HL-60/S4 treated with retinoic acid at 250 ng/mL for 4 days and 3 days (cell line): ENCODE measurements at regions not wholly inside any gene's neighbourhood (a gene's known extent, or its start where the extent isn't known, plus 50 kb on each side); places are given as distances from the start of the nearest gene placed in this dataset.

Experiments
- in situ Hi-C: fragments of 300-500 bp; cut with MboI; formaldehyde crosslinking; loops from 2 replicates; pipeline ENCODE4 v1.7.0; 2022; ENCODE audit warnings: low sequenced_read_pairs

DNA sequence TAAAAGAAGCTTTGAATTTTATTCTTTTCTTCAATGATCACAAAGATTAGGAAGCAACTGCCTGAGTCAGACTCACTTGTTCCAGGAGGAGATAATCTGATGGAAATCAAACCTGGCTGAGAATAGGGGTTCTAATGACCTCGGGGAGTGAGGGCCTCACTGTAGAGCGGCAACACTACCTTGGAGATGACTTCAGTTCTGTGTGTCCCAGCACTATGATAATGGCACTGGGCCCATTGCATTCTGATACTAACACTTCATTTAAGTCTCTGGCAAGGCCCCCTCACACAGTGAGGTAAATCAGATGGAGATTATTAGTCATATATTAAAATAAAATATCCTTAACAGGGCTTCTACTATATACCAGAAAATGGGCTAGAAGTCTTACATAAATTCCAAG lies 233.3 kb upstream of the EGLN3 start:
- in situ Hi-C loops = no loop called here

- in situ Hi-C loops = no loop called here
Measured at GRCh38 chr14:34183478-34183877, 232.6 kb upstream of the EGLN3 start.

DNA sequence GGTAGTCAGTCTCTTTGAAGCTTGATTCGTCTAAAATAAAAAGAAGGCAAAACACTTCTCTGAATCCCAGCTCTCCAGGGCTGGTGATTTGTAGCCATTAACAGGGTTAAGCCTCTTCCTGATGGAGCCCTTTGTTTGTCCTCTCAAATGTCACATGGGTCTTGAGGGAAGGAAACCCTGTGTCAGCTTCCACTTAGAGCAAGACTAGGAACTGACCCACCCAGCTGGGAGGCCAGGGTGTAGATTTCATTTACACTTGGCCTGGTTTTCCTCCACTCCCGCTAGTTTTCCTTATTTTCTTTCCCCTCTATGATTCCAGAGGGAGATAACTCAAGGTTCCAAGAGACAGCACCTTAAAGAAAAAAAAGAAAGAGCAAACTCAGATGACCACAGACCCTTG lies 230.5 kb upstream of the EGLN3 start:
- in situ Hi-C loops = no loop called here

- in situ Hi-C loops = no loop called here
Measured at GRCh38 chr14:34180869-34181268, 230.0 kb upstream of the EGLN3 start.

DNA sequence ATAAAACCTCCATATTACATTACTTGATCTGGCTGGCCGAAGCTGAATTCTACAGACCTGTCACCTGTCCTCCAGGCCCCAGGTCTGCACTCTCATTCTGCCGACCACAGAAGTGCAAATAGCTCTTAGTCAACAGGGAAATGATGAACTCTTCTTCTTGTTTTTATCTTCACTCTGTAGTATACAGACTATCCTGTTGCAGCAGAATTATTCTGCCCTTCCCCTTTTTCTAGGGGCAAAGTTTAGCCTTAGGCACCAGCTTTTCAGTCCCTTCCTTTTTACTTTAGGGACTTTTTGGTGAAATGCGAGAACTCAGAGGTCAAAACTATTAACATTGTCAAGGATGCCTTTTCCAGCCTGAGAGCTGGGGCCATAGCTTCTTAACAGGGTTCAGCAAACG lies 229.6 kb upstream of the EGLN3 start:
- in situ Hi-C loops = no loop called here

DNA sequence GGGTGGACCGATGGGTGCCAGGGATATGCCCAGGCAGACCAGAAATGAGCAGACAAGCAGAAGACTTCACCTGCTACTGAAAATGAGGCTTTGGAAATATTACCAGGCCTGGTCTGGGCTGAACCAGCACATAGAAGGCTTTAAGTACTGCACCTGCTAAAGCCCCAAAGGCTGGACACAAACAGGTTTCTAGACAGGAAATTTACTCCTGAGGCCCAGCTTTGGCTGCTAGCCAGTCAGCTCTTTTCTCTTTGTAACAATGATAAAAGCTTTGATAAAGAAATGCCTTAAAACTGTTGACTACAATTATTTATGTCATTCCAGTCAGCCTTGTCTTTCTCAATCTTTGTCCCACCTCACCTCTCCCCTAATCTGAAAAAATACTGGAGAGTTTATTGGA lies 228.9 kb upstream of the EGLN3 start:
- in situ Hi-C loops = no loop called here

GRCh38 chr14:34177466-34177865 lies 226.6 kb upstream of the EGLN3 start:
- in situ Hi-C loops = no loop called here

DNA sequence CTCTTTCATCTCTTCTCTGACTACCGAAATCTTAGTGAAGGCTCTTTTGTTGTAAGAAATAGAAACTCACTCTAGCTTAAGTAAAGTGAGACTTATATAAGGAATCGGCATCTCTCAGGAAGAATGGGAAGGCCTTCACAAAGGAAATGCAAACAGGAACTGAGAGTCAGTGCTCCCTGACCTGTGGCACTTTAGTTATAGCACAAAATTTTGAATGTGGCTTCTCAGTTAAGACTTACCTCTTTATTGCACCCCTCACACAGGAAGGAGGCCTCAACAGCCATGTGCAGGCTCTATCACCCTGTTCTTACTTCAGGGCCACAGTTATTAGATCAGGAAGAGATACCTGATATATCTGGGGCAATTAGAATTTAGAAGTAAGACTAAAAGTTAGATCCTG lies 224.7 kb upstream of the EGLN3 start:
- in situ Hi-C loops = no loop called here

GRCh38 chr14:34174973-34175372 lies 224.1 kb upstream of the EGLN3 start:
- in situ Hi-C loops = no loop called here

DNA sequence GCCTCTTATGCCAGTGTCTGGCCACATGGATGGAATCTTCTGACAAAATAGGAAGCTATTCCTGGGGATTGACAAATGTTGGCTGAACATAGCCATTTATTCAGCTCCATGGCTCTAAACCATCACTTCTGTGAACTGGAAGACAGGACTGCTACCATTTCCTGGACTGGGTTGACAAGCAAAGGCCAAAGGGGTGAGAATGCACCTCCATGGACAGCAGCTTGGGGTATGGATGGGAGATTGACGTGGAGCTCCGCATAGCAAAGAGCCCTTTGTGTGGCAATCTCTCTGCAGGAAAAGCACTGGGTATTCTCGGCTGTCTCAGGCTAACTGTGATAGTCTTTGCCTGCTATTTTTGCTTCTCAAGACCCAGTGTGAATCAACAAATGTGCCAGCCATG lies 223.0 kb upstream of the EGLN3 start:
- in situ Hi-C loops = no loop called here

DNA sequence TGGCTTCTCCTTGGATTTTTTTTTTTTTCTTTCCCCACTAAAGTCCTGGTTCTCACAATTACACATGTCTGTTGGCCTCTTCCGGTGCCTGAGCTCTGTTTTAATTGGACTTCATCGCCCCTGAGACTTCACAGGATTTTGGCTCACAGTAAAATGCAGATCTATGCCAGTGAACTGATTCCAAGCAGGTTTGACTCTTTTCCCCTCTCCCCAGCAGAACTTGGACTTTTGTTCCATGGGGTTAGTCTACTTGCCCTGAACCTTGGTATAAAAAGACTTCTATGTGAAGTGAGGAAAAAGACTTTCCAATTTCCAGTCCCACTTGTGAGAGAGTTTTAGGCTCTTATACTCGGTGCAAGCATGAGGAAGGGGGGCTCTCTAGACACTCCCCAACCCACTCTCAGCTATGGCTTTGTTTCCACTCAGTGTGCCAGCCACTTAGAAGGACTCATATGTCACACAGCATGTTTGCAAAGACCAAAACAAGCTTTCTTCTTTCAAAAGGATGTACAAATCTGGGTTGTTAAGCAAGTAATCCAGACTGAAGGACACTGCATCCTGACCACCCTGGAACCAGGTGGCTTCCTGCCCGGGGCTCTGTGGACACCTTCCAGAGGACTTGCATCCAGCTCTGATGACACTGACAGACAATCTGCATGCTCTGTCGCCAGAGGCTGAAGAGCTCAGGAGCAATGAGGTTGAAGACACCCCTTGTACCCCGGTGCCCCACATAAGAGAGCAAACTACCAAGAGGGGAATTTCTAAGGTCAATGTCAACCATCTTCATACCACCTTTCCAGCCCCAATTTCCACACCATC lies 221.9 kb upstream of the EGLN3 start:
- in situ Hi-C loops = no loop called here

DNA sequence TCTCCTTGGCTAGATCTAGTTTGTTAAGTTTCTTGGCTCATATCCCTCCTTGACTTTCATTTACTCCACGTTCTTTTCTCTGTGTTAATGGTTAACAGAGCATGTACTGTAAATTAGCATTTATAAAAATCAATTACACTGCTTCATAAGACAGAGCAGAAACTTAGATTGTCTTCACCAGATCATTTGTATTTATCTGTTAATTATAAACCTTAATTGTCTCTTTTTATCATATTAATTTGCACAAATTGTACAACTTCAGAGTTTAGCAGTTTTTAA lies 221.2 kb upstream of the EGLN3 start:
- in situ Hi-C loops = no loop called here

DNA sequence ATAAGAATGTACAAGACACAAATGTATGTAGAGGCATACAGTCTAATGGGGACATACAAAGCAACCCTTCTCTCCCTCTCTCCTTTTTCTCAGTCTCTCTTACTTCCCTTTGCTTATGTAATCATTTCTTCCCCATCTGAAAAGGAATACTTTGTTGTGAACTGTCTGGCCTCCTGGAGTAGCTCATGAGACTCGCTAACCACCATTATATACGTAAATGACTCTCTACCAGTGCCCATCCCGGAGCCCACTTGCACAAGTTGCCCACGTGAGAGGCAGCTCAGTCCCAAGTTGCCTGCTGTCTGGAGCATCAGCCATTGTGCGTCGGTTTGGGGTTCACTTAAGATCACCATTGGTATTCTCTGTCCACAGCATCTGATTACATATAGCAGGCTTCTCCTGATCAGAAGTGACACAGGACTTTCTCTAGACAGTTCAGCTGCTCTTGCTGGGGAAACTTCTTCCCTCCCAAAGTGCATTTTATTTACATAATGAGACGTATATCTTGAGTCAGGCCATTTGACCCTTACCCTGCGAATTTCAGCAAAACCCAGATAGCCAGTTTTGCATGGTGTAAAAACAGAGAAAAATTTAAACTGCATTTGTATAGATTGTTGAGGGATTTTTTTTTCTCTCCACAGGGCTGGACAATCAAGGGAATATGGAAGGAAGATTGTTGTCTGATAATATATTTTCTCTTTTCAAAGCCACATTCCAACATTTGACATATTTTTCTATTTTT lies 220.7 kb upstream of the EGLN3 start:
- in situ Hi-C loops = no loop called here

GRCh38 chr14:34170882-34171281 lies 220.0 kb upstream of the EGLN3 start:
- in situ Hi-C loops = no loop called here

DNA sequence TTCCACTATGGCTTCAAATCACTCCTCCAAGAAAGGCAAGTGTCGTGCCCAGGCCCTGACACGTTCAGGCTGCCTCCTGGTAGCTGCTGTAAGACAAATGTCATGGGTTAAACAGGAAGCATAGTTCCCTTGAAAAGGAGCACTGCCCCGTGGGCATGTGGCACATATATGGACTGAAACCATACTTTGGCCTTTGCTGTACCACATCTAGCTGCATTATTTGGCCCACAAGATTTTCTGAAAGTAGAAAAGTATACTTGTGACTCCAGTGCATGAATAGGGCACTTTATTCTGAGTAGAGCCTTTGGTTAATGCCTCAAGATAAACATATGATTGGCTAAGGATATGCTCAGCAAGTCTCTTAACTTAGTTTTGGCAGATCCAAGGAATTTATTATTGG lies 218.7 kb upstream of the EGLN3 start:
- in situ Hi-C loops = no loop called here

GRCh38 chr14:34168656-34169055 lies 217.8 kb upstream of the EGLN3 start:
- in situ Hi-C loops = no loop called here

GRCh38 chr14:34165847-34166350 lies 215.0 kb upstream of the EGLN3 start:
- in situ Hi-C loops = no loop called here

DNA sequence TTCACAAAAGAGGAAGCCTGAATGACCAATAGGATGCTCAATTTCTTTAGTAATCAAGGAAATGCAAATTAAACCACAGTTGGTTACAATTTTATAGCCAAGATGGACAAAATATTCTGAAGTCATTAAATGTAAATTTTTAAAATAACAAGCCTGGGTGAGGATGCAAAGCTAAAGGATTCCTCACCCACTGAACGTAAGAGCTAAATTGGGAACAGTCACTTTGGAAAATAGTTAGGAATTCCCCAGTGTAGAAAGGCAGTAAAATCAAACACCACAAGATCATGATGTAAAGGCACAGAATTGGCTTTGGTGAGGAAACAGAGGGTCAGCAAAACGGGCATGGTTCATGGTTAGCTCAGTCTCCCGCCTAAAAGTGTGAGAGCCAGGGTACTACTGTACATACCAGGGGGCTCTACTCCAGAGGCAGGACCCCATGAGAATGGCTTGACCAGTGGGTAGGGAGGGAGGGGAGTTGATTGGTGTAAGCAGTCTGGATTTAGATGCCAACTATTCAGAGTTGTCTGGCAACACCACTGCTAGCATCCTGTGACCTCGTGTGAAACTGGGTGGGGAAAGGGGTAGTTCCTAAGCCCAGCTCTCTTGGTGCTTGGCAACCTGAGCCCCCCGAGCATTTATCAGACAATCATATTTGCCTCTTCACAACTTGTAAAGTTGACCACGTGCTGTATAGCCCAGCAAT lies 213.4 kb upstream of the EGLN3 start:
- in situ Hi-C loops = no loop called here

DNA sequence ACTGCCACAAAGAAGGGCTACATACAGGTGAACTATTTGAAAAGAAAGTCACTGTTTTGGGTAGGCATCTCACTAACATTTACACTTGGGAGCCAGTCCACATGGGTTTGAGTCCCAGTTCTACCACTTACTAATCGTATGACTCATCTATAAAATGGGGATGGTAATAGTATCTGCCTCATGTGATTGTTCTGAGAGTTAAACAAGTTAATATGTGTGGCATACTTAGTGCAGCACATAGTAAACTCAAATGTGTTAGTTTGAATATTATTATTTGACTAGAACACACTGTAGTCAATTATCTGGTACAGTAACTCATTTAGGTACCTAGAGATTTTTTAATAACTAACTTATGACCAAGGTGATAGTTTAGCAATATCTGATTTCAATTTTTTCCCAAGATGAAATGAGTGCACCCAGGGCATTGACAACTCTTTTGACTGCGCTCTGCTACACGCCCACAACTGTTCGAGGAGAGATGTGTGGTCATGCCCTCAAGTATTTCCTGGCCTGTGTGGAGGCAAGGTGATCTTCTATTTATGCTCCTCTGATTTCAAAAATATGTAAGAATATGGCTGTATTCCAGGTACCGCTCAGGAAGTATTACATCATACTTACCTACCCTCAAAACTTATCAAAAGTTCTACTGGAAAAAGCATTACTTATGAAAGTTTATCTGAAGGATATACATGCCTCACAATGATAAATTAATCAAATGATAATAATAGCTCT lies 210.6 kb upstream of the EGLN3 start:
- in situ Hi-C loops = no loop called here

DNA sequence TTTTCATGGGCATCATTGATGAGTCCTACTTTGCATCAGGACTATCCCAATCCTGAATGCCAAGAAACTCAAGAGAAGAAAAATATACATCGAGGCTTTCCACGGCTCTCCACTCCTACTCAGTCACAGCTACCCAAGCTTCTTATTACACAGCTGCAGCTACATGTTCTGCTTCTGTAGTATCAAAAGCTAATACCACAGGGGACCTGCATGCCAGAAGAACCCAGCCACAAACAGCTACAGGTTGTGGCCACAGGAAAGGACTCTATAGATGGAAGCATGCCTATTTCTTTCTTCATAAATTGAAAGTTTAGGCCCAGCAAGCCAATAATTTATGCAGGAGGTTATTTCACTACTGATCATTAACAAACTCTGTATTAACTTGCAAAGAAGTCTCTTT lies 209.7 kb upstream of the EGLN3 start:
- in situ Hi-C loops = no loop called here

GRCh38 chr14:34157651-34158050 lies 206.8 kb upstream of the EGLN3 start:
- in situ Hi-C loops = no loop called here
